ENCODE measurements at regions not wholly inside any gene's neighbourhood (a gene's known extent, or its start where the extent isn't known, plus 50 kb on each side); places are given as distances from the start of the nearest gene placed in this dataset.
"Not testable (repeated sequence)": the region's sequence is repeated elsewhere in the genome, so short reads cannot be mapped to it uniquely, and the experiment has no call there.

DNA sequence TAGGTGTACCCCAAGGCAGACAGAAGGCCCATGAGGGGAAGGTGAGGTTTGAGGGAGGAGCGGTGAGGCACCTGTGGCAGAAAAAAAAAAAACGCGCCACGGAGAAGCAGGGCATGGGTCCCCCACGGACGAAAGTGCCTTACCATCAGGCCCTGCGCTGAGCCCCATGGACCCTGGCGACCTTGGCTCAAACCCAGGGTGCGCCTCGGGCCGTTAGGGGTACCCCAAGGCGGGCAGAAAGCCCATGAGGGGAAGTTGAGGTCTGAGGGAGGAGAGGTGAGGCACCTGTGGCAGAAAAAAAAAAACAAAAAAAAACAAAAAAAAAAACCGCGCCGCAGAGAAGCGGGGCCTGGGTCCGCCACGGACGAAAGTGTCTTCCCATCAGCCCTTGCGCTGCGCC lies 1576.7 kb downstream of the FOXD4L5 start:
- DNase-seq; H3K9me3 ChIP-seq (ENCODE audit: low read length); CTCF ChIA-PET; POLR2A ChIA-PET; H3K4me1 ChIP-seq (ENCODE audit: insufficient read depth, low read length); H3K4me1 Mint-ChIP-seq; H3K27me3 ChIP-seq (ENCODE audit: insufficient read depth, low read length, poor library complexity, severe bottlenecking); H3K4me3 Mint-ChIP-seq; H3K9me3 Mint-ChIP-seq; H3K36me3 ChIP-seq (ENCODE audit: insufficient read depth, low read length); H3K4me3 ChIP-seq (ENCODE audit: low read length); H3K27me3 Mint-ChIP-seq; H3K36me3 Mint-ChIP-seq; H3K27ac ChIP-seq (ENCODE audit: low read depth, low read length); H3K27ac Mint-ChIP-seq: not testable (repeated sequence)

DNA sequence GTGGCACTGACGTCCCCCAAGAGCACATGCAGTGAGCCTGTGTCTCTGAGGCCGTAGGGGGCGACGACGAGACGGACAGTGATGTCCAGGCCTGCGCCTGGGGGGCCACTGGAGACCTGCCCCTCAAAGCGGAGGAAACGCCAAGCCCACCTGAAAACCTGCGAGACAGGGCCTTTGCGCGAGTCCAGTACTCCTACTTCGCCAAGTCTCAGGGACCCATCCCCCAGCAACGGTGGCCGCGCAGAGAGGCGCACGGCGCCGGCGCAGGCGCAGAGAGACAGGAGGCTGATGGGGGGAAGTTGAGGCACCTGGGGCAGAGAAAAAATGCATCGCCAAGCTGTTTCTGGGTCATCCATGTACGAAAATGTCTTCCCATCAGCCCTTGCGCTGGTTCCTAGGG lies 1580.6 kb downstream of the FOXD4L5 start:
- H3K36me3 ChIP-seq (ENCODE audit: insufficient read depth, low read length); CTCF ChIA-PET; H3K27ac Mint-ChIP-seq; H3K36me3 Mint-ChIP-seq; POLR2A ChIA-PET; H3K27ac ChIP-seq (ENCODE audit: low read depth, low read length); H3K4me3 Mint-ChIP-seq; H3K4me1 ChIP-seq (ENCODE audit: insufficient read depth, low read length); H3K4me3 ChIP-seq (ENCODE audit: low read length); DNase-seq; H3K27me3 Mint-ChIP-seq; H3K27me3 ChIP-seq (ENCODE audit: insufficient read depth, low read length, poor library complexity, severe bottlenecking); H3K9me3 ChIP-seq (ENCODE audit: low read length); H3K4me1 Mint-ChIP-seq: not testable (repeated sequence)
- H3K9me3 Mint-ChIP-seq: peaks cover 0 to 18% (median 11%) of the 10 kb centered on the region in 5 donors

DNA sequence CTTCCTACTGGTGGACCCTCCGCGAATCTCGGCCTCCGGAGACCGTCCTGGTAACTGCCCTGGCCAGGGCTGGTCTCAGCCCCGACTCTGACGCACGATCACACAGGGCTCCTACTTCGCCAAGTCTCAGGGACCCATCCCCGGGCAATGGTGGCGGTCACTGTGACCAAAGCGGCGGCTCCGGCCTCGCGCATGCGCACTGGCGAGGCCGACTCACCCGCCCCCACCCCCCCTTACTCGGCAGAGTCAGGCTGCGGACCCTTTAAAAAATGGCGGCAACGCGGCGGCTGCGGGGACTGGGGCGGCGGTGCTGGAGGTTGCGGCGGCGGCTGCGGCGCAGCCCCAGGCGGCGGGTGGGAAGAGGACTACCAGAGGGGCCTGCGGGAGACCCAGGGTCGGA lies 1581.3 kb downstream of the FOXD4L5 start:
- H3K4me1 Mint-ChIP-seq; H3K27ac ChIP-seq (ENCODE audit: low read depth, low read length); H3K9me3 ChIP-seq (ENCODE audit: low read length); H3K4me3 ChIP-seq (ENCODE audit: low read length); CTCF ChIA-PET; POLR2A ChIA-PET; H3K27ac Mint-ChIP-seq; H3K27me3 ChIP-seq (ENCODE audit: insufficient read depth, low read length, poor library complexity, severe bottlenecking); H3K4me1 ChIP-seq (ENCODE audit: insufficient read depth, low read length); H3K27me3 Mint-ChIP-seq; H3K4me3 Mint-ChIP-seq; H3K36me3 Mint-ChIP-seq; H3K36me3 ChIP-seq (ENCODE audit: insufficient read depth, low read length): not testable (repeated sequence)
- H3K9me3 Mint-ChIP-seq: peaks cover 0 to 18% (median 11%) of the 10 kb centered on the region in 5 donors
- DNase-seq: peak in 2 of 5 donors; percentile 7 to 25

DNA sequence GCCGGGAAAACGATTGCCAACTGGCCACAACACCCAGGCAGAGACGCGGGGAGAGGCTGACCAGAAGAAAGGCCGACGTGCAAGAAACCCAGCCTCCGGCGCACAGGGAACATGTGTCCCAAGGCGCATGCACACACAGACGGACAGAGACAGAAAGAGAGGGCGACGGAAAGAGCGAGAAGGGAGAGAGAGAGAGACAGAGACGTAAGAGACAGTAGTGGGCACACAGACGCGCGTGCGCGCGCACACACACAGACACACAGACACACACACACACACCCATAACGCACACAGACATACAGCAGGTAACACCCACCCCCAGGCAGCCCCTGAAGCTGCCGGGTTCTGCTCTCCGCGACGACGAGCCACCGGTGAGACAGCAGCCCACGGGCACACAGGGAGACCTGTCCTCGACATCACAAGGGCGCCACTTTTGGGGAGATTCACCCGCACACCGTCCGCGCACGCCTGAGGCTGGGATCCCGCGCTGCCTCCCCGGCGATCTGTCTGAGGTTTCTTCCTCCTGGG lies 1581.8 kb downstream of the FOXD4L5 start:
- DNase-seq; H3K4me1 Mint-ChIP-seq; POLR2A ChIA-PET; H3K9me3 ChIP-seq (ENCODE audit: low read length); H3K27ac ChIP-seq (ENCODE audit: low read depth, low read length); H3K27me3 ChIP-seq (ENCODE audit: insufficient read depth, low read length, poor library complexity, severe bottlenecking); H3K27ac Mint-ChIP-seq; H3K36me3 ChIP-seq (ENCODE audit: insufficient read depth, low read length); H3K36me3 Mint-ChIP-seq; H3K27me3 Mint-ChIP-seq; H3K4me3 ChIP-seq (ENCODE audit: low read length); H3K4me3 Mint-ChIP-seq; H3K4me1 ChIP-seq (ENCODE audit: insufficient read depth, low read length); CTCF ChIA-PET: not testable (repeated sequence)
- peaks cover 0 to 18% (median 11%) of the 10 kb centered on the region in 5 donors for H3K9me3 Mint-ChIP-seq
